GM18870 (cell line): ENCODE measurements at regions not wholly inside any gene's neighbourhood (a gene's known extent, or its start where the extent isn't known, plus 50 kb on each side); places are given as distances from the start of the nearest gene placed in this dataset.
"Not testable (repeated sequence)": the region's sequence is repeated elsewhere in the genome, so short reads cannot be mapped to it uniquely, and the experiment has no call there.

Experiments used
- ATAC-seq: cut with Tn5 transposase; IDR thresholded peaks from one replicate; pipeline ENCODE4 v1.9.1; 2021; ENCODE audit warnings: moderate library complexity; ENCODE audit not compliant: unreplicated experiment

DNA sequence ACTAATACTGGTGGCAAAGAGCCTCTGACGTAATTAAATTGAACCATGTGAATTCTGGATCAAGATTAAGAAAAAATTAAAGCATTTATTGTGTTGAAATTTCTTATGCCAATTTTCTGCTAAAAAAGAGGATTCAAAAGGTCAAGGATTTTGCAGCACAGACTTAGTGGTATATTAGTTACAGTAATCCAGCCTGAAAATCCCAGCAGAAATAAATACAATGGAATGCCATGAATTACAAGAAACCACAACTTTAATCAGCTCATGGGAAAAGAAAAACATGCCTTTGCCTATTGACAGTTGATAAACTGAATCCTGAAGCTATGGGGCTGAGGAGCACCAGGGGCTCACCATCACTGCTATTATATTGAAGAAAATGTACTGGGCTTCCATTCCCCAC, 114.8 kb upstream of the SATB2 start:
- no peak for ATAC-seq

DNA sequence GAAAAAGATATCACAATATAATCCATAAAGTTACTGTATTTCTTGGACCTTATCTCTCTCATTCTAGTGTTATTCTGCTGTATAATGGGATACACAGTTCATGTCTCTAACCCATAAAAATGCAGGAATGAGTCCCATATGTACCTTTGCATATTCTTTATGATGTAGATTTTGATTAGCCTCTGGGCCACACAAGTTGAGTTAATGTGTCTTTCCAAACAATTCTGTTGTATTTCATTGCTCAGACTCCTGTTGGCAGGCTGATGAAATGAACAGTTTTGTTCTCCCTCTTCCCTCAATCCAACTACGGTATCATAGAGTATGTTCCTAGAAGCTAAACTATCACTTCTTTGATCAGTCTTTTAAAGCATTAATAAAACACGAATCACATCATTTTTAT, 113.2 kb upstream of the SATB2 start:
- no peak for ATAC-seq

DNA sequence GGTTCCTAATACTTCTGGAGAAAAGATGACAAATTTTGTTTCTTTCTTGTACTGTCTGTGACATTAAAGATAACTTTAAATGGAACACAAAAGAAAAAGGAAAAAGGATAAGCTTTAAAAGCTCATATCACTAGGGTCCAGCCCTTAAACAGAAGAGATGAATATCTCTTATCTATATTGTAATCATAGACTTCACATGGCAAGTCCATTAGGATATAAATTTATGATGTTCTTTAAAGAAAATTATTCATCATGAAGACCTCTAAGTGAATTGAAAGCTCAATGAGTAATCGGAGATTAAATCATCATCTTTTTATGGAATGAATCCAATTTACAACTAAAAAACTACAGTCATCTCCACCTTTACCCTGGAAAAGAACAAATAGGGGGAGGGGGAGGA, 111.6 kb upstream of the SATB2 start:
- ATAC-seq: no peak

DNA sequence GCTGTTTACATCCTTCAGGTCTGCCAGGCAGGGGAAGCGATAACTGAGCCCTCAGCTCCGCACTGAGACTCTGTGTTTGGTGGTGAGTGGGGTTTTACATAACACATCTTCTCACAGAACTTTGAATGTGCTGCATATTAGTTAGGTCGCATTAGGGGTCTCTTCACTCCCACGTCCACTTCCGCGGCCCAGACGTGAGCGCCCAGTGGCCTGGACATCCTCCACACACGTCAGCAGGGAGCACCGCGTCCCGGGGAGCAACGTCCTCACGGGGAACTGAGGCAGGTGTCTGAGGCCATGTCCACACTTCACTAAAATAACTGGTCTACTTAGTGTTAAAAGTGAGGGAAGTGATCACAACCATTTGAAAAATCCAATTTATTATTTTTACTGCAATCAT, 100.4 kb upstream of the SATB2 start:
- ATAC-seq: no peak

DNA sequence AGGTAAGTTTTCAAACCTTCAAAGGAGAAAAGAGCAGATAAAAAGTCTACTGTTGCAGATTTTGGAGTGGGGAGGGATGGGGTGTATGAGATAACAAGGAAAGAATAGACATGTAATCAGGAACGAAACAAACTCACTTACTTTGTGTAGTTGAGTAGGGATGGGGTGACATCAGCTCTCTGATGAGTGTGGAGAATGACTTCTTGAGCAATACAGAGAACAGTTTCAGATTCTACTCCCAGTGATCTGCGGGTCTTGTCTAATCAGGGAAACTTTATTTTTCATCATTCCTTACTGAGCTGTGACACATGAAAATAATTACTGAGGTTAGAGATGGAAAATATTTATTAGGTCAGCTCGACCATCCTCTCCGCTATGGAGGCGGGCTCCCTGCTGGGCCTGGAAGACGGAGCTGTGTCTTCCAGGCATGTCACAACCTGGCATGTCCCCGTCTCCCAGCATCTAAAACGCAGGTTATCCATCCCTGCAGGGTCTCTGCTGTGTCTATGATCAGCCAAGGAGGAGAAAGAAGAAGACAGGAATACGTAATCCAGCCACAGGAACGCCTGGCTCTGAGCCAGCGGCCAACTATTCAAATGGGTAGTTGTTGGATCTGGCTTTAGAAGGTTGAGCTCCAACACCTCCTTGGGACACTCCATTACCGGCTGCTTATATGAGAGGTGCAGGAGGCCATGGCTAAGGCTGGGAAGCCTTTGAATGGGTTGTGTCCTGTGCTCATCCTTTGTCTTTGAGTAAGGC, 99.0 kb upstream of the SATB2 start:
- no peak for ATAC-seq

DNA sequence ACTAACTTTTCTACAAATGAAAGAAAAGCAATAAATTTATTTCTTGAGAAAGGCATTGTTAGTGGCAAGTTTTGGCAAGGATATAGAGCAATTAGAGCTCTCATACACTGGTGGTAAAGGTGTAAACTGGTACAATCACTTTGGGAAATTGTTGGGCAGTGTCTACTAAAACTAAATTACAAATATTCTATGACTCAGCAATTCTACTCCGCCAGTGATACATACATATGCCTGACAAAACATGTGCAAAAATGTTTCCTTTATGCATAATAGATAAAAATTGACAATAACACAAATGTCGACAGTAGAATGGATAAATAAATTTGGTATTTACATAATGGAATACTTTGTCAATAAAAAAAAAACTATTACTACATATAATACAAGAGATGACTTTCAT, 96.3 kb upstream of the SATB2 start:
- no peak for ATAC-seq

DNA sequence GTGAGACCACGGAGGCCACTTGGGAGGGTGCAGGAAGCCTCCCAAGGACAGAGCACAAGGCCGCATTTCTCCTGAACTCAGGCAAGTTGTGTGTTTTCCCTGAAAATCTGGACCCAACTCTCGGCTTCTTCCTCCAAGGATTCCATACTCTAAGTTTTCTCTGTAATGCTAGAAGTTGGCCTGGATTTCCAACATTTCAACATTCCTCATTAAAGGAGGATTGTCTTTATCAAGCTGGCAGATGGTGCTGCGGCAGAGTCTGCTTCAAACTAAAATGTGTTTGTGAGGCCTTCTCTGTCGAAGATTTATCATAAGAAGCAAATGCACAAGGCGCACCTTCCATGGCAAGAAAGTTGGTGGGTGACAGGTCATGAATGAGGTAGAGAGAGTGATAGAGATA, 94.4 kb upstream of the SATB2 start:
- no peak for ATAC-seq

DNA sequence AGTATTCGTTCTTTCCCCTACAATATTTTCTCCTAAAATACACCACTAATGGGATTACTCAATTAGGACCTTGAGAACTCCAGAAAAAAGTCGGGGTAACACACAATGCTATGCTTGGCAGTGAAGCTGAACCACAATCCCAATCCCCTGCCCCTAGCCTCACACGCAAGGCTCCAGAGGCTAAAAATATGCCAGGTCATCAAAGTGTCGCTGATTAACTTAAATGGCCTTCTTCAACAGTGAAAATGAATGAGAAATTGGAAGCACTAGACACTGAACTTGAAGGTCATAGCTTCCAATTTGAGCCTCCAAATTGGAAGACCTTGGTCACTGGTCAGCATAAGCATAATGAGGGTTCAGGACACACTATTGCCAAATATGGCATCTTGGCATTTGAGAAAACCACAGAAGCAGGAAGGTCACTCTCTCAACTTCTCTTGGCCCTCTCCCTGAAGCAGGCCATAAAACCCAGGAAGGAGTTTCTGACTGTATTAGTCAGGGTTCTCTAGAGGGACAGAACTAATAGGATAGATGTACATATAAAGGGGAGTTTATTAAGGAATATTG, 86.0 kb upstream of the SATB2 start:
- no peak for ATAC-seq

DNA sequence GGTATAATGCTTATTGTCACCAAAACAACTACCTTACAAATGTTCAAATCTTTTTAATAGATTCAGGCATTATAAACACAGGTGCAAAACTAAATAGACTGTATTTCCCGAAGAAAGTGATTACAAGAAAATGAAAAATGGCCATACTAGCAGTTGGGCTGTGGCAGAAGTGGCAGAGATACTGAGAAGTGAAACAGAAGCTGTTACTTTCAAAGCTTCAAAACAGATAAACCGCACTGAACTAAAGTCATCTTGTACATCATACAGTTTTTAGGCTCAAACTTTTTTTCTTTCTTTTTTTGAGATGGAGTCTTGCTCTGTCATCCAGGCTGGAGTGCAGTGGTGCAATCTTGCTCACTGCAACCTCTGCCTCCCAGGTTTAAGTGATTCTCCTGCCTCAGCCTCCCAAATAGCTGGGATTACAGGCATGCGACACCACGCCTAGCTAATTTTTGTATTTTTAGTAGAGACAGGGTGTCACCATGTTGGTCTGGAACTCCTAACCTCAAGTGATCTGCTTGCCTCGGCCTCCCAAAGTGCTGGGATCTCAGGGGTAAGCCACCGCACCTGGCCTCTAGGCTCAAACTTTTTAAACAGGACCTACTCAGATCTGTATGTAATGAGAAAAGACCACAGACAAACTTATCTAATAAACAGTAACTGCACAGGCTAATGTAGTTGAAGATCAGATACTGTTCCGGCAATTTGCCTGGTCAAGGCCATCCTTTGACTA, 77.9 kb upstream of the SATB2 start:
- peak; percentile 52 for ATAC-seq

DNA sequence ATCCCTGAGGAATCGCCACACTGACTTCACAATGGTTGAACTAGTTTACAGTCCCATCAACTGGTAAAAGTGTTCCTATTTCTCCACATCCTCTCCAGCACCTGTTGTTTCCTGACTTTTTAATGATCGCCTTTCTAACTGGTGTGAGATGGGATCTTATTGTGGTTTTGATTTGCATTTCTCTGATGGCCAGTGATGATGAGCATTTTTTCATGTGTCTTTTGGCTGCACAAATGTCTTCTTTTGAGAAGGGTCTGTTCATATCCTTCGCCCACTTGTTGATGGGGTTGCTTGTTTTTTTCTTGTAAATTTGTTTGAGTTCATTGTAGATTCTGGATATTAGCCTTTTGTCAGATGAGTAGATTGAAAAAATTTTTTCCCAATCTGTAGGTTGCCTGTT, 76.1 kb upstream of the SATB2 start:
- not testable (repeated sequence) for ATAC-seq

DNA sequence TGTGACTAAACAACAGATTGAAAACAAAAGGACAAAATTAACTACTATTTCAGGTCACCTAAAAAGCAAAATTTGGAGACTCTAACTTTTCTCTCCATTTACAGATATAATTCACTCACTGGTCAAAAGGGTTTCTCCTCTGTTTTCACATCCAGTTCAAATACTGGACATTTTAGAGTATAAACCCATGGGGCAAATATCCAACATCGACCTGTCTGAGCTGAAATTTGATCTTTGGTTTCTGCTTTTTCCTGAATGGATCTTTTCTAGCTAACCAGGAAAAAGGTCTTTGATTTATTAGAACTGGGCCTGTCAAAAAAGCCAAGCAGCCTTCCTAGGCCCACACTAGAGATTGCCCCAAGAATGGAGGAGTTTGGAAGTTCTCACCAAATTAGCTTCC, 69.3 kb upstream of the SATB2 start:
- no peak for ATAC-seq

DNA sequence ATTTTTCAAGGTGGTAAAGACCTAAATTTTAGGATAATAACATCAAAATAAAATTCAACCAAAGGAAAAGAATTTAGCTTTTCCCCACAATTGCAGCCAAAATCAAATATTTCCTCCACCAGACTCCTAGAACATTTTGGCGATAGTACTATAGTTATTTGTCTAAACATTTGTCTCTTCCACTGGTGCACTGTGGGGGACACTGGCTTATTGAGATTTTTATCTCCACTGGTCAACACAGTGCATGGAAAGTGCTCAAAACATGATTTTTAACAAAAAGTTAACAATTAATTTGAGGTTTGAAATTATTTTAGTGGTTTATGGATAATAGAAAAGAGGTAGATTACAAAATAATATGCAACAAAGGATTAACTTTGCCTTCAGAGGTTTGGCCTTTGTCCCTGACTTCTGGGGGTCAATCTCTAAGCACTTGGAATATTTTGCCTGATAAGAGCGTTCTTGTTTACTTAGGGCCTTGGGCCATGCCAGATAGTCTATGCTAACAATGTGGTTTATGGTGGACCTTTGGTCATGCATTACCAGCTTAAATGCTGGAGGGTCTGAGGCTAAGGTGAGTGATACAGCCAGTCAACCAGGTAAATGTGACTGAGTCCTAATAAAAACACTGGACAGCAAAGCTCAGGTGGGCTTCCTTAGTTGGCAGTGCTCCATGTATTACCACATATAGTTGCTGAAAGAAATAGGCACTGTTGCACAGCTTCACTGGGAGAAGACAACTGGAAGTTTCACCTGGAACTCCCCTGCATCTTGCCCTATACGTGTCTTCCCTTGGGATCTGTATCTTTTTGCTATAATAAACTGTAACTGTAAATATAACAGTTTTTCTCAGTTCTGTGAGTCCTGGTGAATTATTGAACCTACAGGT, 67.2 kb upstream of the SATB2 start:
- no peak for ATAC-seq

DNA sequence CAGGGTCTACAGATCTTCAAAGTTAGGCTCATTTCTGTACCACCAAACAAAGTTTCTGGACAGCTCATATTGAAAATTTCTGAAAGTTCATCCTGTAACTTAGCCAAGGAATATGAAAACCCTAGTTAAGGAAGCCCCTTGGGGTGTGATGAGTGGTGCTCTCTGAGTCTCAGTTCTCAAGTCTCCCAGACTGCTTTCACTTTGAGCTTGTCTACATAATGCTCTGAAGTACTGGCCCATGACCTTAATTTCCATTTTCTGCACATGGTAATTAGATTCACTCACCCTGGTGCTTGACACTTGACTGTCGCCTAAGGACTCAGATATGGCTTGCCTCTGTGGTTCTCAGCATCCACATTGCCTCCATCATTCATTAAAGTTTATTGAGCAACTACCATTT, 51.7 kb upstream of the SATB2 start:
- peak; percentile 94 for ATAC-seq
